ENCODE measurements at regions not wholly inside any gene's neighbourhood (a gene's known extent, or its start where the extent isn't known, plus 50 kb on each side); places are given as distances from the start of the nearest gene placed in this dataset.
"Not testable (repeated sequence)": the region's sequence is repeated elsewhere in the genome, so short reads cannot be mapped to it uniquely, and the experiment has no call there.

GRCh38 chr2:124967325-124967724, 942.2 kb downstream of the CNTNAP5 start:
- DNase-seq: no peak

DNA sequence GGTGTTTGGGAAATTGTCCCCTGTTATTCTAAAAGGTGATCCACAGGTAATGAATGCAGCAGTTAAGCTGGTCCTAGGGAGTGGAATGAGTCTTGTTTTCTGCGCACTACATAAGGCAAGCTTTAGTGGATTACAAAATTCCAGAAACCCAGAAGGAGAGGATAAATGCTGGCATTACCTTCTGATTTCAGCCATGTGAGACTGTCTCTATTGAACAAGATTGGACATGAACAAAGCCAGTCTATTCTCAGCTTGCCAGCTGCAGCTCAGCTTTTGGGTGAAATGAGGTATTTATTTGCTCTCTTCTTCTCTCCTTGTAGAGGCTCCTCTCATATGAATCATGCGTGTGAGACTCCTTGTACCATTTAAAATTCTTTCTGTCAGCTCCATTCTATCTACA, 944.9 kb downstream of the CNTNAP5 start:
- DNase-seq: no peak

- no peak for DNase-seq
Observed at GRCh38 chr2:124973396-124973795, 948.3 kb downstream of the CNTNAP5 start.

DNA sequence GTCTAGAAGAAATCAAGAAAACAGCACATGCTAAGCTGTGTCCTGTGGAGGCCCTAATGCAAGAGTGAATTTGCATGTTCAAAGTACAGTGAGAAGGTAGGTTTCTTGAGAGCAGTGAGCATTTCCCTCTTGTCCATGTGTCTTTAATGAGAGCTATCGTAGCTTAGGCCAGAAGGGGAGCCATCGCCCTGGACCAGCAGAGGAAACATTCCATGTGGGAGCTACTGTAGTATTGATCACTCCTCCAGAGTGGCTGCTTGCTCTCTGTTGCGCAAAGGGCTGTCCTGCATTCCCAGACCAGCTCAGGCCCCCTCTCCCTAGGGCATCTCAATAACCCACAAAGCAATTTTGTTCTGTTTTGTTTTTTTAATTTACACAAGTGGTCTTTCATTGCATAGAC, 950.1 kb downstream of the CNTNAP5 start:
- no peak for DNase-seq

DNA sequence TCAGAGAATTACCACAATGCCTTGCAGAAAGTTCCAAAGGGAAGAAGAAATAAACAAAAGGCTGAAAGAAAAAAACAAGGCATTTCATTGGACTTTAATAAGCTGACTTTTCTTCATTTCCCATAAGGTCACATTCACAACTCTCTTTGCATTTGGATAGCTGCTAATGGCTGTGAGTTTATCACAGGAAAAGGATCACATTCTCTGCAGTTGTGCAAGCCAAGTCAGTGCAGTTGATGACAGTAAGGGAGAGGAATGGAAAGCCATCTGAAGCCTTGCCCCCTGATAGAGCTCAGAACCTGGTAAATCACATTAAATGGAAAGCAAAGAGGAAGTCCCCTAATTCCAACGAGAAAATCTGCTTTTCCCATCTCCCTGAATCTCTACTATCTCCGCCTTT, 950.6 kb downstream of the CNTNAP5 start:
- DNase-seq: no peak

- DNase-seq: no peak
Observed at GRCh38 chr2:124978597-124978996, 953.5 kb downstream of the CNTNAP5 start.

DNA sequence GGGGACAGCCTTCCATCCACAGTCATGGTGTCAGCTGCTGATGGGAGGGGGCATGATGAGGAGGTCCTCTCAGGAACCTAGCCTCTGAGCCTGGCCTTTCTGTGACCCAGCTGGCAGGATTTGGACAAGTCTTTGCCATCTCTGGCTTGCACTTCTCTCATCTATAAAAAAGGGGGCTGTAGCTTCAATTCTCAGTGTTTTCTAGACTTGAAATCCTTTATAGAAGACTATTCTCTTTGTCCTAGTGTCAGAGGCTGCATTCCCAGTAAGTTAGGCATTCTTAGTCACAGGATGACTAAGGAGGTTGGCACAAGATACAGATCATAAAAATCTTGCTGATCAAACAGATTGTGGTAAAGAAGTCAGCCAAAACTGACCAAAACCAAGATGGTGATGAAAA, 958.5 kb downstream of the CNTNAP5 start:
- no peak for DNase-seq

DNA sequence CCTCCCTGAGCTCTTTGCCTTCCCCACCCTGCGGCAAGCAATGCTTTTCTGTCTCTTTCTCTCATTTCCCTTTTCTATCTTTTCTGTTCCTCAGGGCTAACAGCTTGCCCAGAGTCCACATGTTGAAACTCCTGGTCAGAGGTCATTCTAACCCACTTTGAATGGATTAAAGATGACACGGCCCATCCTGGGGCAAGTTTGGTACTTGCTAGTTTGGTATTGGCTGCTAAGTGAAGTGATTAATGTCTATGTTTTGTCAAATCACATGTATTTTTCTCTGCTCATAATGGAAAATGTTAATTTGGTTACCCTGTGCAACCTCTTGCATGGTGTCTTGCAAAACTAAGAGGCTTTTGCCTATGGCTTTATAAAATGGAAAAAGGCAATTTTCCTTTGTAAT, 960.2 kb downstream of the CNTNAP5 start:
- DNase-seq: no peak

- DNase-seq: no peak
Observed at GRCh38 chr2:124986136-124986535, 961.0 kb downstream of the CNTNAP5 start.

- not testable (repeated sequence) for DNase-seq
Observed at GRCh38 chr2:124986870-124987269, 961.8 kb downstream of the CNTNAP5 start.

DNA sequence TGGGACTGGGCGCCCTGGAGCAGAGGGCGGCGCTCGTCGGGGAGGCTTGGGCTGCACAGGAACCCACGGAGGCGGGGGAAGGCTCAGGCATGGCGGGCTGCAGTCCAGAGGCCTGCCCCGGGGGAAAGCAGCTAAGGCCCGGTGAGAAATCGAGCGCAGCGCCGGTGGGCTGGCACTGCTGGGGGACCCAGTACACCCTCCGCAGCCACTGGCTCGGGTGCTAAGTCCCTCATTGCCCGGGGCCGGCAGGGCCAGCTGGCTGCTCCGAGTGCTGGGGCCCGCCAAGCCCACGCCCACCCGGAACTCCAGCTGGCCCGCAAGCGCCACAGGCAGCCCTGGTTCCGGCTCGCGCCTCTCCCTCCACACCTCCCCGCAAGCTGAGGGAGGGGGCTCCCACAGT, 962.3 kb downstream of the CNTNAP5 start:
- DNase-seq: not testable (repeated sequence)

- no peak for DNase-seq
Observed at GRCh38 chr2:124988111-124988510, 963.0 kb downstream of the CNTNAP5 start.

- DNase-seq: no peak
Observed at GRCh38 chr2:124988794-124989193, 963.7 kb downstream of the CNTNAP5 start.

- no peak for DNase-seq
Observed at GRCh38 chr2:124993809-124994208, 968.7 kb downstream of the CNTNAP5 start.

GRCh38 chr2:124995185-124995912, 970.3 kb downstream of the CNTNAP5 start:
- no peak for DNase-seq

- no peak for DNase-seq
Observed at GRCh38 chr2:124996406-124996805, 971.3 kb downstream of the CNTNAP5 start.

DNA sequence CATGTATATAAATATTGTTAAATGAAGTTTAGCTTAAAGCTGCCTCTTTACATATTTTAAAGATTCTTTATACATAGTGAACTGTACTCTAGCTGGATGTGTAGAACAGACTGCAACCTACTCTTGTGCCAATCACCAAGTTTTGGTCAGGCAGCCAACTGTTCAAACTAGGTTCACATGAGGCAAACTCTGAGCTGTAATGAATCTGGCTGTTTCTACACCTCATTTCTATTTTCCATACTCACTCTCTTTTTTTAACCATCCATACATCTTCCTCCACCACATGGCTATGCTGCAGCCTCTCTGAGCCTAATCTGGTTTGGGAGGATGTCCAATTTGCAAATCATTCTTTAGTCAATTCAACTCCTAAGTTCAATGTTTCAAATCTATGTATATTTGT, 974.8 kb downstream of the CNTNAP5 start:
- DNase-seq: no peak

DNA sequence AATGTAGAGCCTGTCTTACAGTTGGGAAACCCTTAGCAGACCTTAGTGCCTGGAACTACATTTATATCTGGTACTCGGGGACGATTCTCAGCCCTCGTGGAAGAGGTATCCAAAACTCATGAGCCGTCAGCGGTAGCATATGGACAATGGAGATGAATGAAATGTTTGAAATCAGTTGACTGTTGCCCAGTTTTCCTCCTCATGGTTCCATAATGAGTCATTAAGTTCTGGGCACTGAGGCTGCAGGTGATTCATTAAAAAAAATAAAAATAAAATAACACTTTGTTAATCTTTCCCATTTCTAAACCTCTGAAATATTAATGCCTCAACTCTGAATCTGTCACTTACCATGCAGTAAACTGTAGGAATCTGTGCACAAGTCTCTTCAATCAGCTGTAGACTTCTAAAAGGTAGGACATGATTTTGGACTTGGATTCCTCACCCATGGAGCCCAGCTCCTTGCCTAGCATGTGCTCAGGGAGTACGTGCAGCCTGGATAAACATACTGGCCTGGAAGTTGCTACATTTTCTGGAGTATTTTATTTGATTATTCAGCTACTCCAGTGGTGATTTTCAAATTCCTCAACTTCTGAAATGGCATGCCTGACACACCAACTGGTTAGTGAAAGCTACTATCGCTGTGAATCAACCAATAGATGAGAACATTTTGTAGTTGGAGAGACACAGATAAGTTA, 979.2 kb downstream of the CNTNAP5 start:
- DNase-seq: no peak

GRCh38 chr2:125006676-125007075, 981.6 kb downstream of the CNTNAP5 start:
- DNase-seq: no peak

DNA sequence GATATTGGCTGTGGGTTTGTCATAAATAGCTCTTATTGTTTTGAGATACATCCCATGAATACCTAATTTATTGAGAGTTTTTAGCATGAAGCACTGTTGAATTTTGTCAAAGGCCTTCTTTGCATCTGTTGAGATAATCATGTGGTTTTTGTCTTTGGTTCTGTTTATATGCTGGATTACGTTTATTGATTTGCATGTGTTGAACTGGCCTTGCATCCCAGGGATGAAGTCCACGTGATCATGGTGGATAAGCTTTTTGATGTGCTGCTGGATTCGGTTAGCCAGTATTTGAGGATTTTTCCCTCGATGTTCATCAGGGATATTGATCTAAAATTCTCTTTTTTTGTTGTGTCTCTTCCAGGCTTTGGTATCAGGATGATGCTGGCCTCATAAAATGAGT, 1003.6 kb downstream of the CNTNAP5 start:
- not testable (repeated sequence) for DNase-seq

GRCh38 chr2:125033871-125034270, 1008.8 kb downstream of the CNTNAP5 start:
- no peak for DNase-seq

GRCh38 chr2:125037135-125037653, 1012.1 kb downstream of the CNTNAP5 start:
- no peak for DNase-seq

DNA sequence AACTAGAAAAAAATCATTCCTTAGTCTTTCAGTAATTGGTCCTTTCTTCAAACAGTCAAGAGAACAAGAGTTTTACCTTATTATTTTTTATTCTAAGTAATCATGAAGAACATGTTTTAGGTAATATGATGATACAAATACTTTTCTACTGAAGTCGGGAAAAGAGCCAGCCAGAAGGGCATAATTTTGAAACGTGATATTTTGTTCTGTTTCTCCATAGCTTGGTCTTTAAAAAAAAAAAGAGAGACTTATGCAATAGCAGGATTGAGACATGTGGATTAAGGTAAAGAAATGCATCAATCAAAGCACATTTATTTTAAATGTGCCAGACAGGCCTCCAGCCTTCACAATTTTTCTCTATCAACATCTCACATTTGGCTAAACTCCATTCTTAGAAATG, 1016.8 kb downstream of the CNTNAP5 start:
- no peak for DNase-seq

GRCh38 chr2:125042727-125043126, 1017.6 kb downstream of the CNTNAP5 start:
- DNase-seq: no peak

All from Kasumi-1 (cell line).